ENCODE measurements at regions not wholly inside any gene's neighbourhood (a gene's known extent, or its start where the extent isn't known, plus 50 kb on each side); places are given as distances from the start of the nearest gene placed in this dataset.

DNA sequence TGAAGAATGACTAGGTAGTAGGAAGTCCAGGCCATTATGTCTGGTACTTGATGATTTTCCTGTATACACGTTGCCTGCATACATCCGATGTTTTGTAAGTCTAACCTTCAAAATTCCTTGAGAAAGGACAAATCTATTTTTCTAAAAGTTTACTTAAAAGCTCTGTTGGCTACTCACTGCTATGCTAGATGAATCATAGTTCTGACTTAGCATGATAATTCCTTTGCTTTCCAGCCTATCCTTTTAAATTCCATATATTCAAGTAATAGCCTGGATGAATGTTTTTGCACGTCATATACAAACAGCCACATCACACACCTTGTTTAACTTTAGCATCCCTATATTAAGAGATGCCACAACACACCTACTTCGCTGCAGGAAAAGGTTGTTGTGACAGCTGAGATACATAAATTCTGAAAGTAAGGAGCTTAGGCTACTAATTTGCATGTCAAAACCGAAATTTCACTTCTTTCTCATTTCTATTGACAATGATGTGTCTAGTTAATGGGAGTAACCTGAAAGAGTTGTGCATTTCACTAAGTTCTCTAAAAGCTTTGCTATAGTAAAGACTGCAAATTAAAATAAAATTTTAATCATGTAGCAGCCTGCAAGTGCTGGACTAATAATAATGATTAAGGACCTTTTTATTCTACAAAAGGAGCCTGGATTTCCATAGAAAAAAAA is 1116.4 kb downstream of the JRKL start:
- DNase-seq (ENCODE audit: low spot score, unreplicated experiment): no peak
- TF ChIP-seq CTCF (IDR thresholded peaks at IDR 0.05; ENCODE audit: unreplicated experiment): no peak
- peaks cover 2% of the 10 kb centered on the region for H3K9me3 Mint-ChIP-seq (ENCODE audit: low read depth)
- H3K4me3 Mint-ChIP-seq (ENCODE audit: low read depth): no peak overlapping the region
- H3K27me3 Mint-ChIP-seq: no peaks in the 10 kb centered on the region
- H3K36me3 Mint-ChIP-seq (ENCODE audit: insufficient read depth): no peaks in the 10 kb centered on the region
- H3K4me1 Mint-ChIP-seq (ENCODE audit: low read depth): no peaks in the 10 kb centered on the region
- no peak overlapping the region for H3K27ac Mint-ChIP-seq

DNA sequence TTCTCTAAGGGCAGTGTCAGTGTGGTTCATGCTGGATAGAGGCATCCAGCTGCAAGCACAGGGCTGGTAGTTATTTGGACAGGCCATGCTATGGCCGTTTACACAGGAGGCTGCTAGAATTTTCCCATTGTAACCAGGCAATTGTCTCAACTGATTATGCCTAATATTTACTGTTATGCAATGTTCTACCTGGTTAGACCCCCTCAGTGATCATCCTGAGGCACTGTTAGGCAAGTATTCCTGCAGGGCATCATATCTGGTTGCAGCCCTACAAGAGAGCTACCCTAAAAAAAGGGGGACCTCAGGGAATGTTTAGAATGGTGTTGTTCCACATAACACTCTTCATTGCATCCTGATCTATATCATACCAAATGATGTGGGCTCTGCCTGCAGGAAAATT is 1124.6 kb downstream of the JRKL start:
- DNase-seq (ENCODE audit: low spot score, unreplicated experiment): no peak
- Mint-ChIP-seq H3K9me3 (ENCODE audit: low read depth) (no peaks in the 10 kb centered on the region), H3K4me1 (ENCODE audit: low read depth) (no peaks in the 10 kb centered on the region), H3K27me3 (no peaks in the 10 kb centered on the region), H3K27ac (no peak overlapping the region), H3K36me3 (ENCODE audit: insufficient read depth) (no peaks in the 10 kb centered on the region), H3K4me3 (ENCODE audit: low read depth) (no peak overlapping the region)
- TF ChIP-seq CTCF (IDR thresholded peaks at IDR 0.05; ENCODE audit: unreplicated experiment): no peak

DNA sequence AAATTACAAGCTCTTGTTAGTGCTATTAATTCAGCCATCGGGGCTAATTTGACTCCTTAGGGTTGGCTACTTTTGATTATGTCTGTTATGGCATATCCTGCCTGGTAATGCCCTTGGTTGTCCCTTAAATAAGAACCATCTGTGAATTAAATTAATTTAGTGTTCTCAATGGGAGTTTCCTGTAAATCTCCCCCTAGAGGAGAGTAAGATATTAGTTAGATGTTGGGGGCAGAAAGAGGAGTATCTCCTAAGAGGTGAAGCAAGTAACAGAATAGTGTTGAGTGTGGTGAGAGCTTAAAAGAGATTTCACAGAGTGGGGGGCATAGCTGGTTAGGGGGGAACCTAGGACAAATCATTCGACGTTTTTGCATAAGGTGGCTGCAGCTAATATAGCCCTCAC is 1126.9 kb downstream of the JRKL start:
- no peak for DNase-seq (ENCODE audit: low spot score, unreplicated experiment)
- Mint-ChIP-seq H3K9me3 (ENCODE audit: low read depth) (peaks cover 4% of the 10 kb centered on the region), H3K36me3 (ENCODE audit: insufficient read depth) (no peaks in the 10 kb centered on the region)

DNA sequence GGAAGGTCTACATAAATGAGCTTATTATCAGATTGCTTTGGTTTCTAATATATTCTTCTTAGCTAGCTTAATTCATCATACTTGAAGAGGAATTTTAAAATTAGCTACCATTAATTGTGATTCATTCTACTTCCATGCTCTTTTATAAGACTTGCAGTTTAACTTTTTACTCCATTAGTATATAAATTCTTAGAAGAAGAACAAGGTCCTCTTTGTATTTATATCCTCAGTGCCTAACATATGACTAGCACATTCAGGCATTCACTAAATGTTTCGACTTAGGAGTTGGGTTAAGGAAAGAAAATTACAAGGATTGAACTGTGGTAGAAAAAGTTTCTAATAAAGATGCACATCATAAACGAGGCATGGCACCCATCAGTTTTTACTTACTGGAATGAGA is 1135.5 kb downstream of the JRKL start:
- Mint-ChIP-seq H3K4me3 (ENCODE audit: low read depth) (no peak overlapping the region), H3K4me1 (ENCODE audit: low read depth) (no peaks in the 10 kb centered on the region), H3K27ac (no peak overlapping the region)

More for the DNA sequence above, 1126.9 kb downstream of the JRKL start:
- no peaks in the 10 kb centered on the region for H3K27me3 Mint-ChIP-seq
- no peak overlapping the region for H3K27ac Mint-ChIP-seq
- H3K4me1 Mint-ChIP-seq (ENCODE audit: low read depth): no peaks in the 10 kb centered on the region
- no peak overlapping the region for H3K4me3 Mint-ChIP-seq (ENCODE audit: low read depth)
- no peak for TF ChIP-seq CTCF (IDR thresholded peaks at IDR 0.05; ENCODE audit: unreplicated experiment)

GRCh38 chr11:97537407-97538150 is 1147.8 kb downstream of the JRKL start:
- Mint-ChIP-seq H3K9me3 (ENCODE audit: low read depth) (peaks cover 17% of the 10 kb centered on the region), H3K27ac (no peak overlapping the region), H3K27me3 (no peaks in the 10 kb centered on the region), H3K4me1 (ENCODE audit: low read depth) (no peaks in the 10 kb centered on the region), H3K36me3 (ENCODE audit: insufficient read depth) (no peaks in the 10 kb centered on the region), H3K4me3 (ENCODE audit: low read depth) (no peak overlapping the region)
- no peak for DNase-seq (ENCODE audit: low spot score, unreplicated experiment)
- TF ChIP-seq CTCF (IDR thresholded peaks at IDR 0.05; ENCODE audit: unreplicated experiment): no peak

More for the DNA sequence above, 1135.5 kb downstream of the JRKL start:
- Mint-ChIP-seq H3K36me3 (ENCODE audit: insufficient read depth) (no peaks in the 10 kb centered on the region), H3K9me3 (ENCODE audit: low read depth) (peaks cover 11% of the 10 kb centered on the region), H3K27me3 (no peaks in the 10 kb centered on the region)
- TF ChIP-seq CTCF (IDR thresholded peaks at IDR 0.05; ENCODE audit: unreplicated experiment): no peak
- DNase-seq (ENCODE audit: low spot score, unreplicated experiment): no peak

Measured in progenitor cell of endocrine pancreas (in vitro differentiated cells).